WI38 (cell line): ENCODE measurements at regions not wholly inside any gene's neighbourhood (a gene's known extent, or its start where the extent isn't known, plus 50 kb on each side); places are given as distances from the start of the nearest gene placed in this dataset.
"Not testable (repeated sequence)": the region's sequence is repeated elsewhere in the genome, so short reads cannot be mapped to it uniquely, and the experiment has no call there.

Source experiments
- H3K4me3 ChIP-seq: 2 replicates; pipeline ENCODE4 v1.5.1; 2011; ENCODE audit warnings: low read depth, mild to moderate bottlenecking, control low read depth, low read length
- CTCF ChIP-seq: IDR thresholded peaks from 2 replicates; pipeline ENCODE4 v1.5.1; 2012; ENCODE audit warnings: low read depth, mild to moderate bottlenecking, control low read depth, low read length

- no peak overlapping the region for H3K4me3 ChIP-seq
These were observed 429.3 kb upstream of the SULF2 start for GRCh38 chr20:48214601-48215000.

GRCh38 chr20:48213635-48214034 lies 428.4 kb upstream of the SULF2 start:
- H3K4me3 ChIP-seq: not testable (repeated sequence)

More at GRCh38 chr20:48214601-48215000, 429.3 kb upstream of the SULF2 start:
- TF ChIP-seq CTCF: no peak

GRCh38 chr20:48212806-48213509 lies 427.7 kb upstream of the SULF2 start:
- no peak for TF ChIP-seq CTCF
- H3K4me3 ChIP-seq: no peak overlapping the region

- no peak overlapping the region for H3K4me3 ChIP-seq
- TF ChIP-seq CTCF: no peak
These were observed 426.6 kb upstream of the SULF2 start for GRCh38 chr20:48211847-48212246.

GRCh38 chr20:48211238-48211637 lies 426.0 kb upstream of the SULF2 start:
- H3K4me3 ChIP-seq: no peak overlapping the region
- no peak for TF ChIP-seq CTCF

- TF ChIP-seq CTCF: no peak
- H3K4me3 ChIP-seq: no peak overlapping the region
These were observed 425.1 kb upstream of the SULF2 start for GRCh38 chr20:48210111-48211027.

- H3K4me3 ChIP-seq: no peak overlapping the region
- TF ChIP-seq CTCF: no peak
These were observed 423.8 kb upstream of the SULF2 start for GRCh38 chr20:48209102-48209501.
